GM12878 (cell line): ENCODE measurements at regions not wholly inside any gene's neighbourhood (a gene's known extent, or its start where the extent isn't known, plus 50 kb on each side); places are given as distances from the start of the nearest gene placed in this dataset.
"Not testable (repeated sequence)": the region's sequence is repeated elsewhere in the genome, so short reads cannot be mapped to it uniquely, and the experiment has no call there.

Experiments used
- ATAC-seq: fragments of 200-7000 bp; cut with Tn5 transposase; 3 replicates; pipeline ENCODE4 v1.9.1; 2020; ENCODE audit warnings: mild to moderate bottlenecking, moderate library complexity
- BruUV-seq: library from RNA; stranded (reverse); fragments of 400-500 nt; replicated peaks from 2 replicates; lab custom pipeline; 2021; lab: Mats Ljungman, UMichigan
- CTCF ChIA-PET: fragments of 300-600 bp; sonication (Branson Sonifier 250); formaldehyde crosslinking; extraction: SDS; loops from one replicate; lab custom pipeline; 2021; ENCODE audit warnings: inconsistent platforms; lab: Yijun Ruan, JAX
- POLR2A ChIA-PET: fragments of 350-600 bp; formaldehyde crosslinking; extraction: SDS; loops from one replicate; lab custom pipeline; 2021; ENCODE audit warnings: inconsistent platforms; lab: Charles Lee
- RAD21 ChIA-PET: fragments of 300-600 bp; sonication (Branson Sonifier 250); formaldehyde crosslinking; loops from one replicate; lab custom pipeline; 2023; ENCODE audit warnings: antibody characterized with exemption; ENCODE audit not compliant: unreplicated experiment; lab: Charles Lee
- SMC1A ChIA-PET: fragments of 300-600 bp; sonication (Branson Sonifier 250); formaldehyde crosslinking; loops from one replicate; lab custom pipeline; 2023; ENCODE audit not compliant: unreplicated experiment, uncharacterized antibody; lab: Charles Lee
- DNase-seq: peaks from one replicate; pipeline ENCODE4 v3.0.0-alpha.2; 2011; ENCODE audit warnings: low read depth, low spot score
- FAIRE-seq: peaks from 3 replicates; lab custom pipeline; 2011; peaks lifted over from hg19 to GRCh38; lab: Jason Lieb, UNC
- H2AFZ ChIP-seq: 2 replicates; pipeline ENCODE4 v1.6.0; 2011; ENCODE audit warnings: low read depth, low read length, control low read depth; ENCODE audit not compliant: control insufficient read depth
- H3K27ac ChIP-seq: 2 replicates; pipeline ENCODE4 v1.5.1; 2011; ENCODE audit warnings: control low read depth; ENCODE audit not compliant: control insufficient read depth, insufficient read depth
- H3K27me3 ChIP-seq, 2 experiments: replicated peaks in 1 of 2; 2 replicates each; pipeline versions ENCODE4 v1.6.0 to v1.6.1; 2011; ENCODE audit warnings: low read length in 1 of 2; ENCODE audit not compliant: control insufficient read depth in 2 of 2, insufficient read depth in 2 of 2
- H3K36me3 ChIP-seq, 2 experiments: 2 replicates each; pipeline ENCODE4 v1.5.1; 2011; ENCODE audit warnings: low read length in 1 of 2; ENCODE audit not compliant: control insufficient read depth in 2 of 2, insufficient read depth in 2 of 2
- H3K4me1 ChIP-seq: 2 replicates; pipeline ENCODE4 v1.6.1; 2011; ENCODE audit warnings: mild to moderate bottlenecking, low read length, moderate library complexity, mixed read lengths; ENCODE audit not compliant: control insufficient read depth, insufficient read depth
- H3K4me2 ChIP-seq: 2 replicates; pipeline ENCODE4 v1.6.0; 2011; ENCODE audit warnings: control low read depth; ENCODE audit not compliant: control insufficient read depth, insufficient read depth
- H3K4me3 ChIP-seq: fragments of 200-600 bp; sonication (generic); 2 replicates; pipeline ENCODE4 v1.5.1; 2016
- H3K79me2 ChIP-seq: 2 replicates; pipeline ENCODE4 v1.6.0; 2011; ENCODE audit warnings: low read length; ENCODE audit not compliant: control insufficient read depth, insufficient read depth
- H3K9ac ChIP-seq: 2 replicates; pipeline ENCODE4 v1.8.0; 2011; ENCODE audit warnings: low read length, control low read depth, mixed read lengths; ENCODE audit not compliant: control insufficient read depth, insufficient read depth
- H3K9me3 ChIP-seq: replicated peaks from 3 replicates; pipeline ENCODE4 v1.5.1; 2011; ENCODE audit warnings: mild to moderate bottlenecking, low read length; ENCODE audit not compliant: control insufficient read depth, insufficient read depth
- H4K20me1 ChIP-seq: 2 replicates; pipeline ENCODE4 v1.6.0; 2011; ENCODE audit not compliant: control insufficient read depth, insufficient read depth
- CHD2 ChIP-seq: IDR thresholded peaks from 2 replicates; pipeline ENCODE4 v1.6.1; 2011; ENCODE audit warnings: low read depth, low read length, improper control_type of control experiment, borderline replicate concordance
- ELK1 ChIP-seq: IDR thresholded peaks from 2 replicates; pipeline ENCODE4 v1.6.1; 2012; ENCODE audit warnings: low read depth, low read length, improper control_type of control experiment
- ETV6 ChIP-seq, 2 experiments: fragments of 450-650 bp in 1 of 2; IDR thresholded peaks in 1 of 2; conservative IDR thresholded peaks in 1 of 2; 2 replicates each; pipeline ENCODE4 v1.6.1; 2014; ENCODE audit warnings: antibody characterized with exemption in 1 of 2, borderline replicate concordance in 1 of 2, low read depth in 1 of 2, mild to moderate bottlenecking in 1 of 2, moderate library complexity in 1 of 2
- MEF2B ChIP-seq: fragments of 450-650 bp; IDR thresholded peaks from 2 replicates; pipeline ENCODE4 v1.6.1; 2018; ENCODE audit warnings: mild to moderate bottlenecking, moderate library complexity; ENCODE audit not compliant: partially characterized antibody, poor library complexity, severe bottlenecking
- MTA2 ChIP-seq: fragments of 450-650 bp; IDR thresholded peaks from 2 replicates; pipeline ENCODE4 v1.6.1; 2016; ENCODE audit warnings: low read depth, mild to moderate bottlenecking, moderate library complexity
- MYB ChIP-seq: fragments of 150-350 bp; IDR thresholded peaks from 2 replicates; pipeline ENCODE4 v1.6.1; 2014; ENCODE audit warnings: mild to moderate bottlenecking, low read depth, low read length, borderline replicate concordance
- NFXL1 ChIP-seq: fragments of 450-650 bp; IDR thresholded peaks from 2 replicates; pipeline ENCODE4 v1.6.1; 2017; ENCODE audit warnings: antibody characterized with exemption, mild to moderate bottlenecking, borderline replicate concordance
- NFYB ChIP-seq: IDR thresholded peaks from 2 replicates; pipeline ENCODE4 v1.6.1; 2011; ENCODE audit warnings: low read depth, mild to moderate bottlenecking, low read length, improper control_type of control experiment, moderate library complexity; ENCODE audit not compliant: insufficient read depth
- PKNOX1 ChIP-seq: fragments of 450-650 bp; IDR thresholded peaks from 2 replicates; pipeline ENCODE4 v1.6.1; 2016; ENCODE audit warnings: mild to moderate bottlenecking
- POU2F2 ChIP-seq: IDR thresholded peaks from 3 replicates; pipeline ENCODE4 v1.6.1; 2011; ENCODE audit warnings: low read depth, mild to moderate bottlenecking, low read length, borderline replicate concordance
- RCOR1 ChIP-seq: conservative IDR thresholded peaks from 2 replicates; pipeline ENCODE4 v1.6.1; 2012; ENCODE audit warnings: low read depth, low read length, improper control_type of control experiment
- RELA ChIP-seq: fragments of 450-650 bp; IDR thresholded peaks from 2 replicates; pipeline ENCODE4 v1.8.0; 2014; ENCODE audit warnings: borderline replicate concordance; ENCODE audit not compliant: partially characterized antibody
- ZBTB33 ChIP-seq: fragments of 450-650 bp; IDR thresholded peaks from 2 replicates; pipeline ENCODE4 v1.6.1; 2017; ENCODE audit warnings: mild to moderate bottlenecking
- WGBS: methylation state at CpG from one replicate; pipeline ENCODE4 v1.1.6; 2016; ENCODE audit warnings: low lambda C conversion rate; ENCODE audit not compliant: insufficient replicate concordance, insufficient coverage; ENCODE audit errors: missing lambda C conversion rate; 5-methylcytosine and 5-hydroxymethylcytosine counted together
- in situ Hi-C: fragments of 300-500 bp; cut with MboI; formaldehyde crosslinking; loops from 9 replicates; pipeline ENCODE4 v1.14.3; 2018; ENCODE audit warnings: mixed read lengths
- intact Hi-C: fragments of 100-400 bp; cut with micrococcal nuclease; formaldehyde crosslinking; loops from one replicate; pipeline ENCODE4 v1.14.2; 2022; ENCODE audit not compliant: unreplicated experiment

GRCh38 chr2:149685401-149685800, 97.8 kb upstream of the MMADHC start:
- in situ Hi-C loops, H3K27ac ChIP-seq, H4K20me1 ChIP-seq, H3K4me1 ChIP-seq, H3K9ac ChIP-seq, H3K79me2 ChIP-seq, POLR2A ChIA-PET, ATAC-seq, BruUV-seq, SMC1A ChIA-PET, intact Hi-C loops, RAD21 ChIA-PET, H3K4me3 ChIP-seq, FAIRE-seq, H3K36me3 ChIP-seq, H3K27me3 ChIP-seq, H2AFZ ChIP-seq, H3K4me2 ChIP-seq, DNase-seq, CTCF ChIA-PET, H3K9me3 ChIP-seq: not testable (repeated sequence)
- 64% methylated on average over 4 of the region's 4 CpGs for WGBS

- no peak overlapping the region for H3K9ac ChIP-seq
- no peaks in the 10 kb centered on the region for H3K27me3 ChIP-seq
- no peaks in the 10 kb centered on the region for H3K79me2 ChIP-seq
- no peaks in the 10 kb centered on the region for H3K4me1 ChIP-seq
- in situ Hi-C loops = no loop called here
- RAD21 ChIA-PET = no interaction called here
- intact Hi-C loops = no loop called here
- no peak overlapping the region for H3K4me2 ChIP-seq
- no peaks in the 10 kb centered on the region for H4K20me1 ChIP-seq
- DNase-seq (no peak), FAIRE-seq (no peak), ATAC-seq (no peak)
- H3K36me3 ChIP-seq = no peaks in the 10 kb centered on the region
- H2AFZ ChIP-seq = no peak overlapping the region
- 50% methylated on average over 2 of the region's 2 CpGs for WGBS
- CTCF ChIA-PET = no interaction called here
- no peaks in the 10 kb centered on the region for H3K9me3 ChIP-seq
- no peak overlapping the region for H3K27ac ChIP-seq
- SMC1A ChIA-PET = no interaction called here
- POLR2A ChIA-PET = no interaction called here
- H3K4me3 ChIP-seq = no peak overlapping the region
- BruUV-seq = no TSS peak
- TF ChIP-seq ETV6 (conservative IDR thresholded peaks at IDR 0.05 in 1 of 2, IDR thresholded peaks at IDR 0.05 in 1 of 2; ENCODE audit: borderline replicate concordance in 1 of 2, low read depth in 1 of 2) = no peak
- TF ChIP-seq ZBTB33 = no peak
- TF ChIP-seq RCOR1 = no peak
- TF ChIP-seq ELK1 = no peak
- TF ChIP-seq MTA2 = no peak
- TF ChIP-seq MYB = no peak
- TF ChIP-seq NFXL1 = no peak
- no peak for TF ChIP-seq RELA
- TF ChIP-seq MEF2B = no peak
- TF ChIP-seq POU2F2 = no peak
- TF ChIP-seq NFYB = no peak
- no peak for TF ChIP-seq CHD2
- no peak for TF ChIP-seq PKNOX1
These were observed 91.7 kb upstream of the MMADHC start for GRCh38 chr2:149679286-149679685.
